SK-N-SH treated with all-trans-retinoic acid at 6 μM for 48 hours (cell line): ENCODE measurements at regions not wholly inside any gene's neighbourhood (a gene's known extent, or its start where the extent isn't known, plus 50 kb on each side); places are given as distances from the start of the nearest gene placed in this dataset.

ENCODE experiments used
- ARNTL ChIP-seq: fragments of 450-650 bp; formaldehyde crosslinking; IDR thresholded peaks from 2 replicates; pipeline ENCODE4 v1.5.0; 2020; ENCODE audit warnings: low read depth, mild to moderate bottlenecking, moderate library complexity, borderline replicate concordance
- BACH2 ChIP-seq: fragments of 250-450 bp; sonication (Bioruptor Pico); IDR thresholded peaks from 2 replicates; pipeline ENCODE4 v1.9.0; 2021; ENCODE audit warnings: mild to moderate bottlenecking, borderline replicate concordance
- CSDC2 ChIP-seq: fragments of 250-450 bp; sonication (Bioruptor Pico); IDR thresholded peaks from 2 replicates; pipeline ENCODE4 v1.5.0; 2020; ENCODE audit warnings: mild to moderate bottlenecking, moderate library complexity
- CSRNP3 ChIP-seq: fragments of 250-450 bp; sonication (Bioruptor Pico); IDR thresholded peaks from 2 replicates; pipeline ENCODE4 v1.5.1; 2021; ENCODE audit warnings: mild to moderate bottlenecking, moderate library complexity
- ESRRG ChIP-seq: fragments of 250-450 bp; sonication (Bioruptor Pico); IDR thresholded peaks from 2 replicates; pipeline ENCODE4 v1.6.1; 2021; ENCODE audit warnings: mild to moderate bottlenecking
- GLIS3 ChIP-seq: fragments of 250-450 bp; sonication (Bioruptor Pico); IDR thresholded peaks from 2 replicates; pipeline ENCODE4 v1.5.0; 2020; ENCODE audit warnings: mild to moderate bottlenecking, moderate library complexity
- ISL1 ChIP-seq: fragments of 250-450 bp; sonication (Bioruptor Pico); IDR thresholded peaks from 2 replicates; pipeline ENCODE4 v2.1.2; 2022; ENCODE audit warnings: mild to moderate bottlenecking, moderate library complexity
- PPARA ChIP-seq: fragments of 250-450 bp; sonication (Bioruptor Pico); IDR thresholded peaks from 2 replicates; pipeline ENCODE4 v1.5.0; 2020; ENCODE audit warnings: mild to moderate bottlenecking, borderline replicate concordance
- RARB ChIP-seq: fragments of 250-450 bp; sonication (Bioruptor Pico); IDR thresholded peaks from 2 replicates; pipeline ENCODE4 v1.8.0; 2021; ENCODE audit warnings: mild to moderate bottlenecking, moderate library complexity
- ZFP3 ChIP-seq: fragments of 250-450 bp; sonication (Bioruptor Pico); IDR thresholded peaks from 2 replicates; pipeline ENCODE4 v1.5.0; 2020; ENCODE audit warnings: mild to moderate bottlenecking, moderate library complexity
- ZFP30 ChIP-seq: fragments of 450-650 bp; formaldehyde crosslinking; IDR thresholded peaks from 2 replicates; pipeline ENCODE4 v1.5.0; 2022; ENCODE audit warnings: mild to moderate bottlenecking, moderate library complexity
- ZNF70 ChIP-seq: fragments of 450-650 bp; formaldehyde crosslinking; IDR thresholded peaks from 2 replicates; pipeline ENCODE4 v1.5.0; 2020; ENCODE audit warnings: mild to moderate bottlenecking, moderate library complexity
- TF ChIP-seq, protein P1 (sequence below): fragments of 250-450 bp; sonication (Bioruptor Pico); IDR thresholded peaks from 2 replicates; pipeline ENCODE4 v1.8.0; 2020; ENCODE audit warnings: mild to moderate bottlenecking, moderate library complexity, borderline replicate concordance
- TF ChIP-seq, protein P2 (sequence below): fragments of 250-450 bp; sonication (Bioruptor Pico); IDR thresholded peaks from 2 replicates; pipeline ENCODE4 v1.5.1; 2020; ENCODE audit warnings: low read depth, mild to moderate bottlenecking, moderate library complexity

DNA sequence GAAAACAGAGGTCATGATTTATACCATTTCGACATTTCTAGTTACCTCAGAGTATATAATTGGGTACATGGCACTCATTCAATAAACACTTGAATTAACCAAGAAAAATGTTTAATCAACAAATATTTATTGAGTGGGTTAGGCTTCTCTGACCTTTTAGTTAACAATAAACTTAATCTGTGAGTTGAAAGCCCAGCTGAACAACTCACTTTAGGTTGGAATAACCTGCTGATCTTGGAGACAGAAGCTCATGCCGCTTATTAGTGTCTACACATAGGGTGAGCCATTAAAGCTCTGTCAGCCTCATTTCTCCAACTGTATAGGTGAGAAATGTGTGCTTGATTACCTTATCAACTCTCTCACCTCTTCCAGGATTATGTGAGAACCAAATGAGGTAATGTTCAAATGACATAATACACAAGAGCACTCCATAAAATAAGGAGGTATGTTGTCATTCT lies 98.2 kb upstream of the DTNBP1 start:
- no peak for TF ChIP-seq BACH2 (CRISPR knock-in tag)
- TF ChIP-seq ARNTL (CRISPR knock-in tag): no peak
- no peak for TF ChIP-seq CSRNP3 (CRISPR knock-in tag)
- TF ChIP-seq ZFP3 (CRISPR knock-in tag): no peak
- TF ChIP-seq ESRRG (CRISPR knock-in tag): no peak
- no peak for TF ChIP-seq ZNF70 (CRISPR knock-in tag)
- no peak for TF ChIP-seq CSDC2 (CRISPR knock-in tag)
- no peak for TF ChIP-seq ZFP30 (CRISPR knock-in tag)
- TF ChIP-seq, protein P1, sequence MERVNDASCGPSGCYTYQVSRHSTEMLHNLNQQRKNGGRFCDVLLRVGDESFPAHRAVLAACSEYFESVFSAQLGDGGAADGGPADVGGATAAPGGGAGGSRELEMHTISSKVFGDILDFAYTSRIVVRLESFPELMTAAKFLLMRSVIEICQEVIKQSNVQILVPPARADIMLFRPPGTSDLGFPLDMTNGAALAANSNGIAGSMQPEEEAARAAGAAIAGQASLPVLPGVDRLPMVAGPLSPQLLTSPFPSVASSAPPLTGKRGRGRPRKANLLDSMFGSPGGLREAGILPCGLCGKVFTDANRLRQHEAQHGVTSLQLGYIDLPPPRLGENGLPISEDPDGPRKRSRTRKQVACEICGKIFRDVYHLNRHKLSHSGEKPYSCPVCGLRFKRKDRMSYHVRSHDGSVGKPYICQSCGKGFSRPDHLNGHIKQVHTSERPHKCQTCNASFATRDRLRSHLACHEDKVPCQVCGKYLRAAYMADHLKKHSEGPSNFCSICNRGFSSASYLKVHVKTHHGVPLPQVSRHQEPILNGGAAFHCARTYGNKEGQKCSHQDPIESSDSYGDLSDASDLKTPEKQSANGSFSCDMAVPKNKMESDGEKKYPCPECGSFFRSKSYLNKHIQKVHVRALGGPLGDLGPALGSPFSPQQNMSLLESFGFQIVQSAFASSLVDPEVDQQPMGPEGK (CRISPR knock-in tag): no peak
- TF ChIP-seq PPARA: no peak
- TF ChIP-seq, protein P2, sequence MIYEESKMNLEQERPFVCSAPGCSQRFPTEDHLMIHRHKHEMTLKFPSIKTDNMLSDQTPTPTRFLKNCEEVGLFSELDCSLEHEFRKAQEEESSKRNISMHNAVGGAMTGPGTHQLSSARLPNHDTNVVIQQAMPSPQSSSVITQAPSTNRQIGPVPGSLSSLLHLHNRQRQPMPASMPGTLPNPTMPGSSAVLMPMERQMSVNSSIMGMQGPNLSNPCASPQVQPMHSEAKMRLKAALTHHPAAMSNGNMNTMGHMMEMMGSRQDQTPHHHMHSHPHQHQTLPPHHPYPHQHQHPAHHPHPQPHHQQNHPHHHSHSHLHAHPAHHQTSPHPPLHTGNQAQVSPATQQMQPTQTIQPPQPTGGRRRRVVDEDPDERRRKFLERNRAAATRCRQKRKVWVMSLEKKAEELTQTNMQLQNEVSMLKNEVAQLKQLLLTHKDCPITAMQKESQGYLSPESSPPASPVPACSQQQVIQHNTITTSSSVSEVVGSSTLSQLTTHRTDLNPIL (CRISPR knock-in tag): no peak
- no peak for TF ChIP-seq RARB (CRISPR knock-in tag)
- TF ChIP-seq ISL1: no peak
- no peak for TF ChIP-seq GLIS3
